H9 (cell line): ENCODE measurements at regions not wholly inside any gene's neighbourhood (a gene's known extent, or its start where the extent isn't known, plus 50 kb on each side); places are given as distances from the start of the nearest gene placed in this dataset.

Experiments used
- DNase-seq: peaks from one replicate; pipeline ENCODE4 v3.0.0-alpha.2; 2017
- H2AFZ ChIP-seq: one replicate; pipeline ENCODE4 v1.6.1; 2013; ENCODE audit warnings: mild to moderate bottlenecking, low read length, control low read depth, moderate library complexity
- H2AK5ac ChIP-seq: 2 replicates; pipeline ENCODE4 v1.6.1; 2013; ENCODE audit warnings: low read length, control low read depth, mixed read lengths; ENCODE audit not compliant: insufficient read length
- H2BK120ac ChIP-seq: one replicate; pipeline ENCODE4 v1.6.1; 2013; ENCODE audit warnings: low read depth, mild to moderate bottlenecking, low read length, control low read depth, inconsistent platforms; ENCODE audit not compliant: poor library complexity, severe bottlenecking
- H2BK12ac ChIP-seq: 2 replicates; pipeline ENCODE4 v1.6.1; 2013; ENCODE audit warnings: low read length, control low read depth, mixed read lengths, low read depth; ENCODE audit not compliant: insufficient read length
- H2BK15ac ChIP-seq: 2 replicates; pipeline ENCODE4 v1.6.1; 2013; ENCODE audit warnings: low read depth, low read length, control low read depth
- H2BK20ac ChIP-seq: one replicate; pipeline ENCODE4 v1.6.1; 2013; ENCODE audit warnings: low read depth, mild to moderate bottlenecking, low read length, control low read depth, inconsistent platforms; ENCODE audit not compliant: poor library complexity, severe bottlenecking
- H2BK5ac ChIP-seq: 2 replicates; pipeline ENCODE4 v1.6.1; 2013; ENCODE audit warnings: low read length, control low read depth, mixed read lengths; ENCODE audit not compliant: insufficient read length
- H3K14ac ChIP-seq: 2 replicates; pipeline ENCODE4 v1.6.1; 2013; ENCODE audit warnings: low read length, control low read depth; ENCODE audit not compliant: insufficient read depth
- H3K18ac ChIP-seq: 2 replicates; pipeline ENCODE4 v1.6.1; 2013; ENCODE audit warnings: low read depth, mild to moderate bottlenecking, mixed read lengths, low read length, control low read depth; ENCODE audit not compliant: insufficient read length
- H3K23ac ChIP-seq: 2 replicates; pipeline ENCODE4 v1.6.1; 2013; ENCODE audit warnings: low read length, control low read depth, mixed read lengths, low read depth; ENCODE audit not compliant: insufficient read length
- H3K23me2 ChIP-seq: 2 replicates; pipeline ENCODE4 v1.6.1; 2013; ENCODE audit warnings: low read depth, mild to moderate bottlenecking, mixed read lengths, low read length, control low read depth; ENCODE audit not compliant: insufficient read length, poor library complexity, severe bottlenecking
- H3K27ac ChIP-seq: 2 replicates; pipeline ENCODE4 v1.5.1; 2013; ENCODE audit warnings: low read length, control low read depth, mixed read lengths, low read depth; ENCODE audit not compliant: insufficient read length
- H3K27me3 ChIP-seq: 2 replicates; pipeline ENCODE4 v1.6.1; 2013; ENCODE audit warnings: low read length, control low read depth, inconsistent platforms; ENCODE audit not compliant: insufficient read depth
- H3K4ac ChIP-seq: 2 replicates; pipeline ENCODE4 v1.6.1; 2013; ENCODE audit warnings: low read depth, mild to moderate bottlenecking, control low read depth, inconsistent platforms, low read length, moderate library complexity
- H3K4me1 ChIP-seq: 2 replicates; pipeline ENCODE4 v1.6.1; 2013; ENCODE audit warnings: low read length, control low read depth, inconsistent platforms; ENCODE audit not compliant: insufficient read depth
- H3K4me2 ChIP-seq: 2 replicates; pipeline ENCODE4 v1.6.1; 2013; ENCODE audit warnings: low read length, control low read depth, mixed read lengths; ENCODE audit not compliant: insufficient read length, insufficient read depth
- H3K56ac ChIP-seq: 2 replicates; pipeline ENCODE4 v1.6.1; 2013; ENCODE audit warnings: low read depth, mild to moderate bottlenecking, mixed read lengths, low read length, control low read depth; ENCODE audit not compliant: insufficient read length
- H3K79me1 ChIP-seq: 2 replicates; pipeline ENCODE4 v1.6.1; 2013; ENCODE audit warnings: low read depth, mild to moderate bottlenecking, moderate library complexity, low read length, control low read depth, inconsistent platforms; ENCODE audit not compliant: insufficient read depth, poor library complexity, severe bottlenecking
- H3K79me2 ChIP-seq: 2 replicates; pipeline ENCODE4 v1.6.1; 2013; ENCODE audit warnings: low read length, control low read depth, inconsistent platforms; ENCODE audit not compliant: insufficient read depth
- H3K9ac ChIP-seq: 2 replicates; pipeline ENCODE4 v1.6.1; 2013; ENCODE audit warnings: low read length, control low read depth, mixed read lengths; ENCODE audit not compliant: insufficient read length; ENCODE audit errors: extremely low read depth
- H3K9me3 ChIP-seq: one replicate; pipeline ENCODE4 v1.6.1; 2013; ENCODE audit warnings: low read depth, low read length, inconsistent platforms; ENCODE audit not compliant: control insufficient read depth
- H3T11ph ChIP-seq: one replicate; pipeline ENCODE4 v1.6.1; 2013; ENCODE audit warnings: mild to moderate bottlenecking, low read length, control low read depth, inconsistent platforms
- H4K20me1 ChIP-seq: one replicate; pipeline ENCODE4 v1.6.1; 2013; ENCODE audit not compliant: control insufficient read depth, insufficient read length, insufficient read depth
- H4K5ac ChIP-seq: 2 replicates; pipeline ENCODE4 v1.6.1; 2013; ENCODE audit warnings: low read depth, mild to moderate bottlenecking, mixed read lengths, low read length, control low read depth; ENCODE audit not compliant: insufficient read length
- H4K8ac ChIP-seq: replicated peaks from 2 replicates; pipeline ENCODE4 v1.6.1; 2013; ENCODE audit warnings: low read length, control low read depth, mixed read lengths, low read depth; ENCODE audit not compliant: insufficient read length
- H4K91ac ChIP-seq: 2 replicates; pipeline ENCODE4 v1.6.1; 2013; ENCODE audit warnings: low read depth, mild to moderate bottlenecking, moderate library complexity, mixed read lengths, low read length, control low read depth; ENCODE audit not compliant: insufficient read length
- H3K27ac Mint-ChIP-seq, 3 experiments: 2 replicates in 2 of 3; 3 replicates in 1 of 3; pipeline ENCODE4 v1.8.0; 2020 to 2021; ENCODE audit warnings: mixed read lengths in 3 of 3, mild to moderate bottlenecking in 1 of 3, moderate library complexity in 1 of 3
- H3K27me3 Mint-ChIP-seq: 2 replicates; pipeline ENCODE4 v1.8.0; 2021; ENCODE audit warnings: low read depth, mild to moderate bottlenecking, moderate library complexity, mixed read lengths
- H3K36me3 Mint-ChIP-seq, 3 experiments: 2 replicates in 2 of 3; 3 replicates in 1 of 3; pipeline ENCODE4 v1.8.0; 2020 to 2021; ENCODE audit warnings: low read depth in 3 of 3, mixed read lengths in 3 of 3; ENCODE audit not compliant: insufficient read depth in 1 of 3
- H3K4me1 Mint-ChIP-seq, 2 experiments: 2 replicates each; pipeline ENCODE4 v1.8.0; 2020; ENCODE audit warnings: mixed read lengths in 2 of 2
- H3K4me3 Mint-ChIP-seq, 2 experiments: 2 replicates in 1 of 2; 3 replicates in 1 of 2; pipeline ENCODE4 v1.8.0; 2020 to 2021; ENCODE audit warnings: mild to moderate bottlenecking in 2 of 2, mixed read lengths in 2 of 2, moderate library complexity in 1 of 2
- H3K9me3 Mint-ChIP-seq, 2 experiments: 2 replicates in 1 of 2; 3 replicates in 1 of 2; pipeline ENCODE4 v1.8.0; 2020; ENCODE audit warnings: mild to moderate bottlenecking in 2 of 2, mixed read lengths in 2 of 2, moderate library complexity in 1 of 2
- WGBS: extraction: QIAGEN DNeasy Blood & Tissue Kit; methylation state at CpG from one replicate; pipeline ENCODE4 v1.1.7; 2013; ENCODE audit warnings: missing lambda C conversion rate, low lambda C conversion rate, mixed read lengths; ENCODE audit not compliant: insufficient read length; ENCODE audit errors: extremely low coverage; 5-methylcytosine and 5-hydroxymethylcytosine counted together
- TF ChIP-seq, protein P1 (sequence below): fragments of 200-600 bp; sonication (generic); conservative IDR thresholded peaks from 3 replicates; pipeline ENCODE4 v1.8.0; 2021; ENCODE audit warnings: antibody characterized with exemption, mild to moderate bottlenecking

- H3T11ph ChIP-seq, result no peak overlapping the region
Measured at GRCh38 chr21:24223624-24224023, 1383.7 kb downstream of the MRPL39 start.

More at GRCh38 chr21:24223624-24224023, 1383.7 kb downstream of the MRPL39 start:
- Histone ChIP-seq H3K79me2 (no peaks in the 10 kb centered on the region), H3K27ac (no peak overlapping the region), H2BK20ac (no peak overlapping the region), H3K4me2 (no peak overlapping the region), H3K14ac (no peak overlapping the region), H4K5ac (no peak overlapping the region), H3K56ac (no peak overlapping the region), H3K4me1 (no peaks in the 10 kb centered on the region), H2BK5ac (no peak overlapping the region), H2BK15ac (no peak overlapping the region), H2BK12ac (no peak overlapping the region), H3K23me2 (no peaks in the 10 kb centered on the region), H4K8ac (no peak overlapping the region), H2AFZ (no peak overlapping the region), H2AK5ac (no peak overlapping the region), H4K20me1 (no peaks in the 10 kb centered on the region), H3K18ac (no peak overlapping the region), H3K9ac (no peak overlapping the region), H3K4ac (no peak overlapping the region), H3K27me3 (no peaks in the 10 kb centered on the region), H3K23ac (no peak overlapping the region), H3K9me3 (no peaks in the 10 kb centered on the region), H2BK120ac (no peak overlapping the region), H3K79me1 (no peaks in the 10 kb centered on the region), H4K91ac (no peak overlapping the region)
- TF ChIP-seq, protein P1, sequence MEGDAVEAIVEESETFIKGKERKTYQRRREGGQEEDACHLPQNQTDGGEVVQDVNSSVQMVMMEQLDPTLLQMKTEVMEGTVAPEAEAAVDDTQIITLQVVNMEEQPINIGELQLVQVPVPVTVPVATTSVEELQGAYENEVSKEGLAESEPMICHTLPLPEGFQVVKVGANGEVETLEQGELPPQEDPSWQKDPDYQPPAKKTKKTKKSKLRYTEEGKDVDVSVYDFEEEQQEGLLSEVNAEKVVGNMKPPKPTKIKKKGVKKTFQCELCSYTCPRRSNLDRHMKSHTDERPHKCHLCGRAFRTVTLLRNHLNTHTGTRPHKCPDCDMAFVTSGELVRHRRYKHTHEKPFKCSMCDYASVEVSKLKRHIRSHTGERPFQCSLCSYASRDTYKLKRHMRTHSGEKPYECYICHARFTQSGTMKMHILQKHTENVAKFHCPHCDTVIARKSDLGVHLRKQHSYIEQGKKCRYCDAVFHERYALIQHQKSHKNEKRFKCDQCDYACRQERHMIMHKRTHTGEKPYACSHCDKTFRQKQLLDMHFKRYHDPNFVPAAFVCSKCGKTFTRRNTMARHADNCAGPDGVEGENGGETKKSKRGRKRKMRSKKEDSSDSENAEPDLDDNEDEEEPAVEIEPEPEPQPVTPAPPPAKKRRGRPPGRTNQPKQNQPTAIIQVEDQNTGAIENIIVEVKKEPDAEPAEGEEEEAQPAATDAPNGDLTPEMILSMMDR, result no peak
- Mint-ChIP-seq H3K27me3 (no peaks in the 10 kb centered on the region; the same call in 1 of the 2 replicates), H3K4me1 (no peaks in the 10 kb centered on the region), H3K9me3 (peaks cover 41 to 58% of the 10 kb centered on the region in 2 experiments), H3K27ac (no peak overlapping the region), H3K36me3 (peaks cover 0 to 11% (median 0%) of the 10 kb centered on the region in 3 experiments; a peak in 1 of 7 replicates), H3K4me3 (no peak overlapping the region)
- DNase-seq, result no peak
- no CpG with 5 or more reads among the region's 2 CpGs for WGBS
